H9 (cell line): ENCODE measurements at regions not wholly inside any gene's neighbourhood (a gene's known extent, or its start where the extent isn't known, plus 50 kb on each side); places are given as distances from the start of the nearest gene placed in this dataset.

ENCODE experiments used
- DNase-seq: peaks from one replicate; pipeline ENCODE4 v3.0.0-alpha.2; 2017
- H2AFZ ChIP-seq: one replicate; pipeline ENCODE4 v1.6.1; 2013; ENCODE audit warnings: mild to moderate bottlenecking, low read length, control low read depth, moderate library complexity
- H2AK5ac ChIP-seq: 2 replicates; pipeline ENCODE4 v1.6.1; 2013; ENCODE audit warnings: low read length, control low read depth, mixed read lengths; ENCODE audit not compliant: insufficient read length
- H2BK120ac ChIP-seq: one replicate; pipeline ENCODE4 v1.6.1; 2013; ENCODE audit warnings: low read depth, mild to moderate bottlenecking, low read length, control low read depth, inconsistent platforms; ENCODE audit not compliant: poor library complexity, severe bottlenecking
- H2BK12ac ChIP-seq: 2 replicates; pipeline ENCODE4 v1.6.1; 2013; ENCODE audit warnings: low read length, control low read depth, mixed read lengths, low read depth; ENCODE audit not compliant: insufficient read length
- H2BK15ac ChIP-seq: 2 replicates; pipeline ENCODE4 v1.6.1; 2013; ENCODE audit warnings: low read depth, low read length, control low read depth
- H2BK20ac ChIP-seq: one replicate; pipeline ENCODE4 v1.6.1; 2013; ENCODE audit warnings: low read depth, mild to moderate bottlenecking, low read length, control low read depth, inconsistent platforms; ENCODE audit not compliant: poor library complexity, severe bottlenecking
- H2BK5ac ChIP-seq: 2 replicates; pipeline ENCODE4 v1.6.1; 2013; ENCODE audit warnings: low read length, control low read depth, mixed read lengths; ENCODE audit not compliant: insufficient read length
- H3K14ac ChIP-seq: 2 replicates; pipeline ENCODE4 v1.6.1; 2013; ENCODE audit warnings: low read length, control low read depth; ENCODE audit not compliant: insufficient read depth
- H3K18ac ChIP-seq: 2 replicates; pipeline ENCODE4 v1.6.1; 2013; ENCODE audit warnings: low read depth, mild to moderate bottlenecking, mixed read lengths, low read length, control low read depth; ENCODE audit not compliant: insufficient read length
- H3K23ac ChIP-seq: 2 replicates; pipeline ENCODE4 v1.6.1; 2013; ENCODE audit warnings: low read length, control low read depth, mixed read lengths, low read depth; ENCODE audit not compliant: insufficient read length
- H3K23me2 ChIP-seq: 2 replicates; pipeline ENCODE4 v1.6.1; 2013; ENCODE audit warnings: low read depth, mild to moderate bottlenecking, mixed read lengths, low read length, control low read depth; ENCODE audit not compliant: insufficient read length, poor library complexity, severe bottlenecking
- H3K27ac ChIP-seq: 2 replicates; pipeline ENCODE4 v1.5.1; 2013; ENCODE audit warnings: low read length, control low read depth, mixed read lengths, low read depth; ENCODE audit not compliant: insufficient read length
- H3K27me3 ChIP-seq: 2 replicates; pipeline ENCODE4 v1.6.1; 2013; ENCODE audit warnings: low read length, control low read depth, inconsistent platforms; ENCODE audit not compliant: insufficient read depth
- H3K4ac ChIP-seq: 2 replicates; pipeline ENCODE4 v1.6.1; 2013; ENCODE audit warnings: low read depth, mild to moderate bottlenecking, control low read depth, inconsistent platforms, low read length, moderate library complexity
- H3K4me1 ChIP-seq: 2 replicates; pipeline ENCODE4 v1.6.1; 2013; ENCODE audit warnings: low read length, control low read depth, inconsistent platforms; ENCODE audit not compliant: insufficient read depth
- H3K4me2 ChIP-seq: 2 replicates; pipeline ENCODE4 v1.6.1; 2013; ENCODE audit warnings: low read length, control low read depth, mixed read lengths; ENCODE audit not compliant: insufficient read length, insufficient read depth
- H3K56ac ChIP-seq: 2 replicates; pipeline ENCODE4 v1.6.1; 2013; ENCODE audit warnings: low read depth, mild to moderate bottlenecking, mixed read lengths, low read length, control low read depth; ENCODE audit not compliant: insufficient read length
- H3K79me1 ChIP-seq: 2 replicates; pipeline ENCODE4 v1.6.1; 2013; ENCODE audit warnings: low read depth, mild to moderate bottlenecking, moderate library complexity, low read length, control low read depth, inconsistent platforms; ENCODE audit not compliant: insufficient read depth, poor library complexity, severe bottlenecking
- H3K79me2 ChIP-seq: 2 replicates; pipeline ENCODE4 v1.6.1; 2013; ENCODE audit warnings: low read length, control low read depth, inconsistent platforms; ENCODE audit not compliant: insufficient read depth
- H3K9ac ChIP-seq: 2 replicates; pipeline ENCODE4 v1.6.1; 2013; ENCODE audit warnings: low read length, control low read depth, mixed read lengths; ENCODE audit not compliant: insufficient read length; ENCODE audit errors: extremely low read depth
- H3K9me3 ChIP-seq: one replicate; pipeline ENCODE4 v1.6.1; 2013; ENCODE audit warnings: low read depth, low read length, inconsistent platforms; ENCODE audit not compliant: control insufficient read depth
- H3T11ph ChIP-seq: one replicate; pipeline ENCODE4 v1.6.1; 2013; ENCODE audit warnings: mild to moderate bottlenecking, low read length, control low read depth, inconsistent platforms
- H4K20me1 ChIP-seq: one replicate; pipeline ENCODE4 v1.6.1; 2013; ENCODE audit not compliant: control insufficient read depth, insufficient read length, insufficient read depth
- H4K5ac ChIP-seq: 2 replicates; pipeline ENCODE4 v1.6.1; 2013; ENCODE audit warnings: low read depth, mild to moderate bottlenecking, mixed read lengths, low read length, control low read depth; ENCODE audit not compliant: insufficient read length
- H4K8ac ChIP-seq: replicated peaks from 2 replicates; pipeline ENCODE4 v1.6.1; 2013; ENCODE audit warnings: low read length, control low read depth, mixed read lengths, low read depth; ENCODE audit not compliant: insufficient read length
- H4K91ac ChIP-seq: 2 replicates; pipeline ENCODE4 v1.6.1; 2013; ENCODE audit warnings: low read depth, mild to moderate bottlenecking, moderate library complexity, mixed read lengths, low read length, control low read depth; ENCODE audit not compliant: insufficient read length
- H3K27ac Mint-ChIP-seq, 3 experiments: 2 replicates in 2 of 3; 3 replicates in 1 of 3; pipeline ENCODE4 v1.8.0; 2020 to 2021; ENCODE audit warnings: mixed read lengths in 3 of 3, mild to moderate bottlenecking in 1 of 3, moderate library complexity in 1 of 3
- H3K27me3 Mint-ChIP-seq: 2 replicates; pipeline ENCODE4 v1.8.0; 2021; ENCODE audit warnings: low read depth, mild to moderate bottlenecking, moderate library complexity, mixed read lengths
- H3K36me3 Mint-ChIP-seq, 3 experiments: 2 replicates in 2 of 3; 3 replicates in 1 of 3; pipeline ENCODE4 v1.8.0; 2020 to 2021; ENCODE audit warnings: low read depth in 3 of 3, mixed read lengths in 3 of 3; ENCODE audit not compliant: insufficient read depth in 1 of 3
- H3K4me1 Mint-ChIP-seq, 2 experiments: 2 replicates each; pipeline ENCODE4 v1.8.0; 2020; ENCODE audit warnings: mixed read lengths in 2 of 2
- H3K4me3 Mint-ChIP-seq, 2 experiments: 2 replicates in 1 of 2; 3 replicates in 1 of 2; pipeline ENCODE4 v1.8.0; 2020 to 2021; ENCODE audit warnings: mild to moderate bottlenecking in 2 of 2, mixed read lengths in 2 of 2, moderate library complexity in 1 of 2
- H3K9me3 Mint-ChIP-seq, 2 experiments: 2 replicates in 1 of 2; 3 replicates in 1 of 2; pipeline ENCODE4 v1.8.0; 2020; ENCODE audit warnings: mild to moderate bottlenecking in 2 of 2, mixed read lengths in 2 of 2, moderate library complexity in 1 of 2
- WGBS: extraction: QIAGEN DNeasy Blood & Tissue Kit; methylation state at CpG from one replicate; pipeline ENCODE4 v1.1.7; 2013; ENCODE audit warnings: missing lambda C conversion rate, low lambda C conversion rate, mixed read lengths; ENCODE audit not compliant: insufficient read length; ENCODE audit errors: extremely low coverage; 5-methylcytosine and 5-hydroxymethylcytosine counted together
- TF ChIP-seq, protein P1 (sequence below): fragments of 200-600 bp; sonication (generic); conservative IDR thresholded peaks from 3 replicates; pipeline ENCODE4 v1.8.0; 2021; ENCODE audit warnings: antibody characterized with exemption, mild to moderate bottlenecking

- Histone ChIP-seq H2BK12ac (no peak overlapping the region), H3K27me3 (no peaks in the 10 kb centered on the region), H3K4me2 (no peak overlapping the region), H4K8ac (no peak overlapping the region), H3K79me1 (no peaks in the 10 kb centered on the region), H4K5ac (no peak overlapping the region), H3K9me3 (no peaks in the 10 kb centered on the region), H2AK5ac (no peak overlapping the region), H4K20me1 (no peaks in the 10 kb centered on the region), H3K27ac (no peak overlapping the region), H3K4me1 (no peaks in the 10 kb centered on the region), H2BK15ac (no peak overlapping the region), H3K18ac (no peak overlapping the region), H2BK20ac (no peak overlapping the region), H2AFZ (no peak overlapping the region), H2BK5ac (no peak overlapping the region), H3K23ac (no peak overlapping the region), H3K4ac (no peak overlapping the region), H3K9ac (no peak overlapping the region), H3K23me2 (no peaks in the 10 kb centered on the region), H3K56ac (no peak overlapping the region), H3K79me2 (no peaks in the 10 kb centered on the region), H3T11ph (no peak overlapping the region), H2BK120ac (no peak overlapping the region), H3K14ac (no peak overlapping the region), H4K91ac (no peak overlapping the region)
- Mint-ChIP-seq H3K36me3 (peaks cover 10 to 15% (median 12%) of the 10 kb centered on the region in 3 experiments), H3K4me1 (no peaks in the 10 kb centered on the region), H3K4me3 (no peak overlapping the region), H3K27me3 (peaks cover 13% of the 10 kb centered on the region), H3K9me3 (peaks cover 15 to 16% of the 10 kb centered on the region in 2 experiments), H3K27ac (no peak overlapping the region)
- WGBS = no CpG with 5 or more reads among the region's 22 CpGs
- peak; percentile 92 for DNase-seq
- TF ChIP-seq, protein P1, sequence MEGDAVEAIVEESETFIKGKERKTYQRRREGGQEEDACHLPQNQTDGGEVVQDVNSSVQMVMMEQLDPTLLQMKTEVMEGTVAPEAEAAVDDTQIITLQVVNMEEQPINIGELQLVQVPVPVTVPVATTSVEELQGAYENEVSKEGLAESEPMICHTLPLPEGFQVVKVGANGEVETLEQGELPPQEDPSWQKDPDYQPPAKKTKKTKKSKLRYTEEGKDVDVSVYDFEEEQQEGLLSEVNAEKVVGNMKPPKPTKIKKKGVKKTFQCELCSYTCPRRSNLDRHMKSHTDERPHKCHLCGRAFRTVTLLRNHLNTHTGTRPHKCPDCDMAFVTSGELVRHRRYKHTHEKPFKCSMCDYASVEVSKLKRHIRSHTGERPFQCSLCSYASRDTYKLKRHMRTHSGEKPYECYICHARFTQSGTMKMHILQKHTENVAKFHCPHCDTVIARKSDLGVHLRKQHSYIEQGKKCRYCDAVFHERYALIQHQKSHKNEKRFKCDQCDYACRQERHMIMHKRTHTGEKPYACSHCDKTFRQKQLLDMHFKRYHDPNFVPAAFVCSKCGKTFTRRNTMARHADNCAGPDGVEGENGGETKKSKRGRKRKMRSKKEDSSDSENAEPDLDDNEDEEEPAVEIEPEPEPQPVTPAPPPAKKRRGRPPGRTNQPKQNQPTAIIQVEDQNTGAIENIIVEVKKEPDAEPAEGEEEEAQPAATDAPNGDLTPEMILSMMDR = peak; percentile 96
Observed at GRCh38 chr12:65556676-65557437, 267.4 kb upstream of the HMGA2 start.
